SK-N-SH (cell line): ENCODE measurements at regions not wholly inside any gene's neighbourhood (a gene's known extent, or its start where the extent isn't known, plus 50 kb on each side); places are given as distances from the start of the nearest gene placed in this dataset.

Source experiments
- CTCF ChIA-PET: fragments of 300-600, 350-600 bp; formaldehyde crosslinking; extraction: SDS; loops from one replicate; lab custom pipeline; 2021; lab: Yijun Ruan, JAX
- POLR2A ChIA-PET: fragments of 350-600 bp; sonication (Branson Sonifier 250); formaldehyde crosslinking; extraction: SDS; loops from one replicate; lab custom pipeline; 2020; ENCODE audit warnings: antibody characterized with exemption, inconsistent platforms; lab: Yijun Ruan, JAX
- DNase-seq: peaks from one replicate; pipeline ENCODE4 v3.0.0; 2012
- H2AFZ ChIP-seq: fragments of 200-600 bp; sonication (generic); 2 replicates; pipeline ENCODE4 v1.8.1; 2016; ENCODE audit warnings: antibody characterized with exemption, mild to moderate bottlenecking, low read depth
- H3F3A ChIP-seq: fragments of 200-600 bp; sonication (generic); replicated peaks from 2 replicates; pipeline ENCODE3; 2016; ENCODE audit warnings: antibody characterized with exemption, mild to moderate bottlenecking; ENCODE audit not compliant: insufficient read depth
- H3K27ac ChIP-seq, 2 experiments: fragments of 200-500 bp in 1 of 2; fragments of 200-600 bp in 1 of 2; sonication (Bioruptor generic) in 1 of 2; sonication (generic), shearing (Covaris generic) in 1 of 2; 2 replicates each; pipeline versions ENCODE4 v1.5.1 to v1.6.1; 2014 to 2016; ENCODE audit warnings: low read depth in 2 of 2, inconsistent platforms in 1 of 2, low read length in 1 of 2, mild to moderate bottlenecking in 1 of 2, mixed read lengths in 1 of 2
- H3K27me3 ChIP-seq: fragments of 200-600 bp; sonication (generic), shearing (Covaris generic); 2 replicates; pipeline ENCODE4 v1.6.1; 2016; ENCODE audit warnings: mixed run types; ENCODE audit not compliant: insufficient read depth
- H3K36me3 ChIP-seq, 2 experiments: fragments of 200-500 bp in 1 of 2; fragments of 200-600 bp in 1 of 2; sonication (Bioruptor generic) in 1 of 2; sonication (generic) in 1 of 2; replicated peaks in 1 of 2; 2 replicates each; pipeline versions ENCODE3 to v1.5.1; 2014 to 2016; ENCODE audit warnings: low read length in 1 of 2, mild to moderate bottlenecking in 1 of 2; ENCODE audit not compliant: insufficient read depth in 2 of 2, control insufficient read depth in 1 of 2
- H3K4me1 ChIP-seq, 2 experiments: fragments of 200-500 bp in 1 of 2; fragments of 200-600 bp in 1 of 2; sonication (Bioruptor generic) in 1 of 2; sonication (generic), shearing (Covaris generic) in 1 of 2; 2 replicates each; pipeline versions ENCODE4 v1.5.1 to v1.6.1; 2014 to 2016; ENCODE audit warnings: low read depth in 1 of 2, low read length in 1 of 2, mixed run types in 1 of 2; ENCODE audit not compliant: insufficient read depth in 2 of 2, control insufficient read depth in 1 of 2
- H3K4me2 ChIP-seq: fragments of 200-600 bp; sonication (generic), shearing (Covaris generic); 2 replicates; pipeline ENCODE4 v1.6.1; 2017; ENCODE audit warnings: mixed run types
- H3K4me3 ChIP-seq, 2 experiments: fragments of 200-500 bp in 1 of 2; fragments of 200-600 bp in 1 of 2; sonication (Bioruptor generic) in 1 of 2; sonication (generic), shearing (Covaris generic) in 1 of 2; 2 replicates each; pipeline versions ENCODE4 v1.5.1 to v1.8.1; 2014 to 2016; ENCODE audit warnings: low read depth in 2 of 2, inconsistent platforms in 1 of 2, low read length in 1 of 2, mild to moderate bottlenecking in 1 of 2, mixed read lengths in 1 of 2, moderate library complexity in 1 of 2
- H3K79me2 ChIP-seq: fragments of 200-600 bp; sonication (generic); 2 replicates; pipeline ENCODE4 v1.8.1; 2017; ENCODE audit warnings: mild to moderate bottlenecking; ENCODE audit not compliant: insufficient read depth
- H3K9ac ChIP-seq: fragments of 200-600 bp; sonication (generic); 2 replicates; pipeline ENCODE4 v1.6.1; 2017; ENCODE audit warnings: mixed run types
- H3K9me2 ChIP-seq: fragments of 200-600 bp; sonication (generic); 2 replicates; pipeline ENCODE4 v1.6.1; 2017; ENCODE audit warnings: mixed run types
- H3K9me3 ChIP-seq: fragments of 200-600 bp; sonication (generic); 2 replicates; pipeline ENCODE4 v1.6.1; 2017; ENCODE audit warnings: mixed run types, mild to moderate bottlenecking, moderate library complexity
- H4K20me1 ChIP-seq: fragments of 200-600 bp; sonication (generic); 2 replicates; pipeline ENCODE4 v1.6.1; 2017; ENCODE audit warnings: mild to moderate bottlenecking, mixed run types; ENCODE audit not compliant: insufficient read depth
- CHD2 ChIP-seq: fragments of 150-350 bp; IDR thresholded peaks from 2 replicates; pipeline ENCODE4 v1.6.1; 2018; ENCODE audit warnings: low read length; ENCODE audit not compliant: partially characterized antibody
- ELF1 ChIP-seq: IDR thresholded peaks from 2 replicates; pipeline ENCODE4 v1.4.0; 2012
- EP300 ChIP-seq, 2 experiments: IDR thresholded peaks; 2 replicates each; pipeline versions ENCODE4 v1.4.0 to v1.6.1; 2012; ENCODE audit warnings: borderline replicate concordance in 1 of 2, low read depth in 1 of 2, low read length in 1 of 2
- EZH2phosphoT487 ChIP-seq: fragments of 200-600 bp; sonication (generic); IDR thresholded peaks from 2 replicates; pipeline ENCODE4 v1.6.1; 2017; ENCODE audit warnings: low read depth, mixed run types, mild to moderate bottlenecking, antibody characterized with exemption, moderate library complexity, borderline replicate concordance
- FOSL2 ChIP-seq: IDR thresholded peaks from 2 replicates; pipeline ENCODE4 v1.4.0; 2012; ENCODE audit warnings: low read depth, mild to moderate bottlenecking, moderate library complexity, borderline replicate concordance
- GABPA ChIP-seq: IDR thresholded peaks from 2 replicates; pipeline ENCODE4 v1.4.0; 2012; ENCODE audit warnings: low read depth, mild to moderate bottlenecking
- GATA2 ChIP-seq: sonication (generic); formaldehyde crosslinking; IDR thresholded peaks from 2 replicates; pipeline ENCODE4 v1.5.0; 2020; ENCODE audit warnings: mild to moderate bottlenecking, missing genetic modification reagents
- JUND ChIP-seq: IDR thresholded peaks from 2 replicates; pipeline ENCODE4 v1.4.0; 2012
- MEF2A ChIP-seq: IDR thresholded peaks from 2 replicates; pipeline ENCODE4 v1.4.0; 2012; ENCODE audit warnings: low read depth, borderline replicate concordance
- MXI1 ChIP-seq: IDR thresholded peaks from 2 replicates; pipeline ENCODE4 v1.6.1; 2012; ENCODE audit warnings: mild to moderate bottlenecking, low read depth, low read length, improper control_type of control experiment
- POLR2AphosphoS5 ChIP-seq: IDR thresholded peaks from 2 replicates; pipeline ENCODE4 v1.6.1; 2012; ENCODE audit warnings: low read depth, low read length
- RAD21 ChIP-seq: IDR thresholded peaks from 2 replicates; pipeline ENCODE4 v1.6.1; 2012; ENCODE audit warnings: mild to moderate bottlenecking, low read length
- RCOR1 ChIP-seq: fragments of 150-350 bp; IDR thresholded peaks from 2 replicates; pipeline ENCODE4 v1.6.1; 2017; ENCODE audit warnings: antibody characterized with exemption, low read length
- RFX5 ChIP-seq: IDR thresholded peaks from 2 replicates; pipeline ENCODE4 v1.6.1; 2012; ENCODE audit warnings: mild to moderate bottlenecking, improper control_type of control experiment, low read length
- RXRA ChIP-seq: IDR thresholded peaks from 2 replicates; pipeline ENCODE4 v1.4.0; 2012; ENCODE audit warnings: low read depth, mild to moderate bottlenecking, borderline replicate concordance
- SIN3A ChIP-seq: IDR thresholded peaks from 2 replicates; pipeline ENCODE4 v1.6.1; 2012; ENCODE audit warnings: low read depth, mild to moderate bottlenecking, low read length, moderate library complexity, borderline replicate concordance
- SMC3 ChIP-seq: IDR thresholded peaks from 2 replicates; pipeline ENCODE4 v1.6.1; 2012; ENCODE audit warnings: low read depth, low read length, improper control_type of control experiment
- TAF1 ChIP-seq: IDR thresholded peaks from 2 replicates; pipeline ENCODE4 v1.6.1; 2012; ENCODE audit warnings: low read depth, mild to moderate bottlenecking, low read length, moderate library complexity, borderline replicate concordance
- TCF12 ChIP-seq: IDR thresholded peaks from 2 replicates; pipeline ENCODE4 v1.4.0; 2012
- TEAD4 ChIP-seq: IDR thresholded peaks from 2 replicates; pipeline ENCODE4 v1.4.0; 2012; ENCODE audit warnings: mild to moderate bottlenecking, borderline replicate concordance; ENCODE audit not compliant: insufficient read depth
- WGBS: methylation state at CpG from one replicate; pipeline ENCODE4 v1.1.6; 2017; ENCODE audit warnings: low lambda C conversion rate; 5-methylcytosine and 5-hydroxymethylcytosine counted together
- TF ChIP-seq, protein P1 (sequence below): IDR thresholded peaks from 2 replicates; pipeline ENCODE4 v1.4.0; 2012; ENCODE audit warnings: low read depth, borderline replicate concordance
- TF ChIP-seq, protein P2 (sequence below): fragments of 200-600 bp; sonication (generic); IDR thresholded peaks from 2 replicates; pipeline ENCODE4 v1.6.1; 2017; ENCODE audit warnings: antibody characterized with exemption, mild to moderate bottlenecking, moderate library complexity
- TF ChIP-seq, protein P3 (sequence below): IDR thresholded peaks from 2 replicates; pipeline ENCODE4 v1.4.0; 2012; ENCODE audit warnings: low read depth, borderline replicate concordance

DNA sequence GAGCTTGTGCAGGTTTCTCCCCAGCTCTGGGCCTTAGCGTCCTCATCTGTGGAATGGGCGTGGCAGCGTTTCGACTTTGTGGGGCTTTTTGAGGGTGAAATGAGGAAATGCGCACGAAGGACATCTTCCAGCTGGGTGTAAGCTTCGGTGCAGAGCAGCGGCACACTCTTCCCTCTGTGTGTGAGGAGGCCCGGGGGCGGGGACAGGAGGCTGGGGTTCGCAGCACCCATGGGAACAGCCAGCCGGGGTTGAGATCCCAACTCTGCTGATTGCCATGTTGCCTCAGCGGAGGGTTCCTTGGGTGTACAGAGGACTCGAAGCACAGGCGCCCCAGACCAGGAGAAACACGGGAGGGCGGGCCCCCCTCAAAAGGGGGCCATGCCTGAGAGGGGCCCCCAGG is 265.6 kb downstream of the NSG2 start:
- ChIA-PET CTCF (interaction anchor here (0.6 to 13.7 kb wide), 51 partner anchors 8 to 693 kb away, joined by 3 to 298 read pairs (median 8); partner anchors contain the start of gene NSG2), POLR2A (interaction anchor here (0.6 to 2.2 kb wide), 12 partner anchors 13 to 267 kb away, joined by 3 to 54 read pairs (median 4); partner anchors contain the start of gene NSG2)
- no peaks in the 10 kb centered on the region for H4K20me1 ChIP-seq
- TF ChIP-seq CHD2 (no peak), RAD21 (no peak)
- H3K4me3 ChIP-seq: no peak overlapping the region
- H3K9me2 ChIP-seq: no peaks in the 10 kb centered on the region
- no peaks in the 10 kb centered on the region for H3K79me2 ChIP-seq
- H3K36me3 ChIP-seq: no peaks in the 10 kb centered on the region
- H2AFZ ChIP-seq: no peak overlapping the region
- H3K4me2 ChIP-seq: no peak overlapping the region
- peaks cover 0 to 38% of the 10 kb centered on the region in 2 experiments; a peak in 1 of 4 replicates for H3K4me1 ChIP-seq
- H3K27me3 ChIP-seq: no peaks in the 10 kb centered on the region
- 81% methylated on average over 7 of the region's 17 CpGs for WGBS
- no peaks in the 10 kb centered on the region for H3F3A ChIP-seq
- H3K9ac ChIP-seq: no peak overlapping the region
- H3K9me3 ChIP-seq: no peaks in the 10 kb centered on the region
- no peak for DNase-seq
- peak overlapping the region in 1 of 2 experiments; percentile 84; a peak in 2 of 4 replicates for H3K27ac ChIP-seq

DNA sequence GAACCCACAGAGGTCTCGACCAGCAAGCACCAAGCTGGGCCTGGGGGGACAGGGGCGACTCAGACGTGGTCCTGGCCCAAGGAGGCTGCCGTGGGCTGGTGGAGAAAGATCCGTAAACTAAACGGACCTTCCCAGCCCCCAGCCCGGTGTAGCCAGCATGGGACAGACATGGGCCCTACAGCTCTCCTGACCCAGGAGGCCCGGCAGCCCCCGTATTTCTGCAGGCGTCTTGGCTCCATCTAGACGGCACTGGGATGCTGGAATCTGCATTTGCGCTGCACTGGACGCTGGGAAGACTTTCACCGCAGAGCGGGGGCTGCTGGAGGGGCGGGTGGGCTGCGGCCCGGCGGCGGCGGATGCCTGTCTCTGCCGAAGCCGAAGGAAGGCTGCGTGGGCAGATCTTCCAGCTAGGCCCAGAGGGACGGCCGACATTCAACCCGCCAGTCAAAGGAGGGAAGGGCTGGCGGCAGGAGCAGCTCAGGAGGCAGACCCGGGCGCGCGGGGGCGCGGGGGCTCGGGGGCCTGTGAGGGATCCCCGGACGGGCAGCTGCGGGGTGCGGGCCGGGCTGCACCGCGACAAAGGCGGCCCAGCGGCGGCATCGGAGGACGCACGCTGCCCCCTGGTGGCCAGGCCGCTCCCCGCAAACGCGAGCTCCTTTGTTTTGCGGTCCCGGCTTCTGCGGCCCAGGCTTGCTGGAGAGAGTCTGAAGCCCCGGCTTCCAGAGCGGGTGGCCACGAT is 266.2 kb downstream of the NSG2 start:
- H3K9ac ChIP-seq: peak overlapping the region; percentile 28; the same call in 1 of the 2 replicates
- TF ChIP-seq RFX5: no peak
- no peak for TF ChIP-seq MXI1
- TF ChIP-seq CHD2: peak; percentile 29
- TF ChIP-seq, protein P1, sequence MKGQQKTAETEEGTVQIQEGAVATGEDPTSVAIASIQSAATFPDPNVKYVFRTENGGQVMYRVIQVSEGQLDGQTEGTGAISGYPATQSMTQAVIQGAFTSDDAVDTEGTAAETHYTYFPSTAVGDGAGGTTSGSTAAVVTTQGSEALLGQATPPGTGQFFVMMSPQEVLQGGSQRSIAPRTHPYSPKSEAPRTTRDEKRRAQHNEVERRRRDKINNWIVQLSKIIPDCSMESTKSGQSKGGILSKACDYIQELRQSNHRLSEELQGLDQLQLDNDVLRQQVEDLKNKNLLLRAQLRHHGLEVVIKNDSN: no peak
- TF ChIP-seq TAF1: 0 out of 2 replicates have a peak, but pooled peaks have one; percentile 10
- TF ChIP-seq FOSL2: no peak
- peak; percentile 95 for TF ChIP-seq SMC3
- no peak; a peak in 1 of 4 replicates for TF ChIP-seq EP300 (IDR thresholded peaks at IDR 0.05; ENCODE audit: borderline replicate concordance in 1 of 2, low read depth in 1 of 2, low read length in 1 of 2)
- no peak for TF ChIP-seq GABPA
- no peak for TF ChIP-seq RXRA
- TF ChIP-seq, protein P2, sequence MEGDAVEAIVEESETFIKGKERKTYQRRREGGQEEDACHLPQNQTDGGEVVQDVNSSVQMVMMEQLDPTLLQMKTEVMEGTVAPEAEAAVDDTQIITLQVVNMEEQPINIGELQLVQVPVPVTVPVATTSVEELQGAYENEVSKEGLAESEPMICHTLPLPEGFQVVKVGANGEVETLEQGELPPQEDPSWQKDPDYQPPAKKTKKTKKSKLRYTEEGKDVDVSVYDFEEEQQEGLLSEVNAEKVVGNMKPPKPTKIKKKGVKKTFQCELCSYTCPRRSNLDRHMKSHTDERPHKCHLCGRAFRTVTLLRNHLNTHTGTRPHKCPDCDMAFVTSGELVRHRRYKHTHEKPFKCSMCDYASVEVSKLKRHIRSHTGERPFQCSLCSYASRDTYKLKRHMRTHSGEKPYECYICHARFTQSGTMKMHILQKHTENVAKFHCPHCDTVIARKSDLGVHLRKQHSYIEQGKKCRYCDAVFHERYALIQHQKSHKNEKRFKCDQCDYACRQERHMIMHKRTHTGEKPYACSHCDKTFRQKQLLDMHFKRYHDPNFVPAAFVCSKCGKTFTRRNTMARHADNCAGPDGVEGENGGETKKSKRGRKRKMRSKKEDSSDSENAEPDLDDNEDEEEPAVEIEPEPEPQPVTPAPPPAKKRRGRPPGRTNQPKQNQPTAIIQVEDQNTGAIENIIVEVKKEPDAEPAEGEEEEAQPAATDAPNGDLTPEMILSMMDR: peak; percentile 77
- TF ChIP-seq ELF1: no peak
- TF ChIP-seq RCOR1: no peak
- no peak for TF ChIP-seq EZH2phosphoT487
- TF ChIP-seq RAD21: peak; percentile 88
- TF ChIP-seq, protein P3, sequence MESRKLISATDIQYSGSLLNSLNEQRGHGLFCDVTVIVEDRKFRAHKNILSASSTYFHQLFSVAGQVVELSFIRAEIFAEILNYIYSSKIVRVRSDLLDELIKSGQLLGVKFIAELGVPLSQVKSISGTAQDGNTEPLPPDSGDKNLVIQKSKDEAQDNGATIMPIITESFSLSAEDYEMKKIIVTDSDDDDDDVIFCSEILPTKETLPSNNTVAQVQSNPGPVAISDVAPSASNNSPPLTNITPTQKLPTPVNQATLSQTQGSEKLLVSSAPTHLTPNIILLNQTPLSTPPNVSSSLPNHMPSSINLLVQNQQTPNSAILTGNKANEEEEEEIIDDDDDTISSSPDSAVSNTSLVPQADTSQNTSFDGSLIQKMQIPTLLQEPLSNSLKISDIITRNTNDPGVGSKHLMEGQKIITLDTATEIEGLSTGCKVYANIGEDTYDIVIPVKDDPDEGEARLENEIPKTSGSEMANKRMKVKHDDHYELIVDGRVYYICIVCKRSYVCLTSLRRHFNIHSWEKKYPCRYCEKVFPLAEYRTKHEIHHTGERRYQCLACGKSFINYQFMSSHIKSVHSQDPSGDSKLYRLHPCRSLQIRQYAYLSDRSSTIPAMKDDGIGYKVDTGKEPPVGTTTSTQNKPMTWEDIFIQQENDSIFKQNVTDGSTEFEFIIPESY: no peak
- no peak for TF ChIP-seq TEAD4
- no peak for TF ChIP-seq MEF2A
- TF ChIP-seq GATA2 (CRISPR knock-in tag): no peak
- no peak for TF ChIP-seq JUND
- no peak for TF ChIP-seq TCF12
- TF ChIP-seq POLR2AphosphoS5: no peak
- TF ChIP-seq SIN3A: no peak

More for the DNA sequence above, 266.2 kb downstream of the NSG2 start:
- peak overlapping the region; percentile 84; the same call in 1 of the 2 replicates for H2AFZ ChIP-seq
- no peaks in the 10 kb centered on the region for H3K9me3 ChIP-seq
- no peaks in the 10 kb centered on the region for H3K27me3 ChIP-seq
- no peaks in the 10 kb centered on the region for H3F3A ChIP-seq
- peak overlapping the region; percentile 39 to 62 for H3K4me3 ChIP-seq
- H3K79me2 ChIP-seq: no peaks in the 10 kb centered on the region
- H3K4me2 ChIP-seq: peak overlapping the region; percentile 91
- no peaks in the 10 kb centered on the region for H3K36me3 ChIP-seq
- WGBS: 19% methylated on average over 6 of the region's 58 CpGs
- ChIA-PET CTCF (interaction anchor here (0.6 to 13.7 kb wide), 87 partner anchors 8 to 1339 kb away, joined by 3 to 298 read pairs (median 5); partner anchors contain the start of gene NSG2), POLR2A (interaction anchor here (0.8 to 2.2 kb wide), 13 partner anchors 12 to 273 kb away, joined by 3 to 54 read pairs (median 4); partner anchors contain the start of gene NSG2)
- peaks cover 0 to 38% of the 10 kb centered on the region in 2 experiments; a peak in 1 of 4 replicates for H3K4me1 ChIP-seq
- H4K20me1 ChIP-seq: no peaks in the 10 kb centered on the region
- peak overlapping the region in 1 of 2 experiments; percentile 84; a peak in 2 of 4 replicates for H3K27ac ChIP-seq
- no peaks in the 10 kb centered on the region for H3K9me2 ChIP-seq
- DNase-seq: peak; percentile 95
